Middle frontal gyrus (tissue), 1 donor: ENCODE measurements at regions not wholly inside any gene's neighbourhood (a gene's known extent, or its start where the extent isn't known, plus 50 kb on each side); places are given as distances from the start of the nearest gene placed in this dataset.

Source experiments
- DNase-seq: peaks from one replicate; pipeline ENCODE4 v3.0.0-alpha.2; 2015; ENCODE audit warnings: low spot score; ENCODE audit errors: extremely low spot score

- no peak for DNase-seq
Measured at GRCh38 chr15:58324533-58324932, 107.3 kb upstream of the LIPC start.

GRCh38 chr15:58327958-58328357 is 103.8 kb upstream of the LIPC start:
- no peak for DNase-seq

GRCh38 chr15:58329211-58329610 is 102.6 kb upstream of the LIPC start:
- no peak for DNase-seq

DNA sequence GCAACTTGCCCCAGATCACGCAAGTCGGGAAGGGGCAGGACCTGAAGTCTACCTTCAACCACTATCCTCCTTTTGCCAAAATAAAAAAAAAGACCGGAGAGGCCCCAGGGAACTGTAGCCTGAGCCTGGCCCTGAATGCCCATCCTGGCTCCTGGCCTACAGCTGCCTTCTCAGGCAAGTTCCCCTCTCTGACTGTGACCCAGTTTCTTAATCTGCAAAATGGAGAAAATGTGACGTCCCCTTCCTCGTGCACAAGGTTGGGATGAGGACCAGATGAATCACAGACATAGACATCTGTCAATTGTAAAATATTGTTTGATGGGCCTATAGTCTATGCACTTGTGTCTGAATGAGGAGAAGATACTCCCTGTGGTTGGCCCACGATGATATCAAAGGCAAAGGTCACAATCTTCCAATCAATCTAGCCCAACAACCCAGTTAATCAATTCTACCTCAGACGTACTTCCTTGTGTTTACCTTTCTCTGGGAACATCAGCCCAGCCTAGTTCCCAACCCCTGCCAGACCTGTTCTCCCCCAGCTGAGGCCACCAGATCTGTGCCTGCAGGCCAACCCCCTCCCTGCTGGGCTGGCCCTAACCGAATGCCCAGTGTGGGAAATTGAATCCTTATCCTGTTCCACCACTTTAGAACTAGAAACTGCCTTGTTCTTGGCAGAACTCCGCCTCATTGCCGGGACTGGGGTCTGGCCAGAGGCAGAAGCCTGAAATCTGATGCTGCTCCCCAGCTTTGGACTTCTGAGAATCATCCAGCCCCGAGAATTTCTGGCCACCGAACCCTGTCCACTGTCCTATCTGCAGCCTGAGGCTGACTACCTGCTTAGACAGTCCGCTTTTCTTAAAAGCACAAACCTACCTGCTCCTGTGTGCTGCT is 101.8 kb upstream of the LIPC start:
- no peak for DNase-seq

DNA sequence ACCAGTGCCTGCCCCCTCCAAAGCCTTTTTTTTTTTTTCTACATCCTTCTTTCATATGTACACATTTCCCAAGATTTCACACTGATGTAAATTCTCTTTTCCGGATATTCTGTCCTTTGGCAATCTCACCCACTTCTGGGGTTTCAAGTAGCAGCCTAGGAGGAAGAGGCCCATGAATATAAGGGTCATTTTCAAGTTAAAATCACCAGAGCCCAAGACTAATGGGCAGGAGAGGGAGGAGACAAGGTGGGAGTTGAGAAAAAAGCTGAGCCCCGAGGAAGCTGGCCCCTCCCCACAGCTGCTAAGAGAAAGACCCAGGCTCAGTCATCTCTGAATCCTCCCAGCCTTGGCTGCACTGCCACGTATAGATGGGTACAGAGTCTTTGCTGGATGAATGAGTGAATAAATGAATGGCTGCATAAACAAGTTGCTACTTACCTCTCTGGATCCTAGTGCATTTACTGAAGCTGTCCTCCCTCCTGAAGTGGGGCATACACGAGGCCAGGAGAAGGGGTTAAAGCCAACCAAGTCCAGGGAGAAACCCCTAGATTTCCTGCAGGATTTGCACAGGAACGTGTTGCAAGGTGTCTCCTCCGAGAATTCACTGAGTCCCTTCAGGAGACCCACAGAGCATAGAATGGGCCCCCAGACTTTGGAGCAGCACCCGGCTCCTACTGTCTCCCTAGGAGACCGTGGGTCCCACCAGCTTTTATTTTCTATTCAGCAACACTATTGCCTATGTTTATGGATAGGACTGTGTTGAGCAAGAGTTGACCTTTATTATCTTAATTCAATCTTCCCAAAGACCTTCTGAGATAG is 100.8 kb upstream of the LIPC start:
- DNase-seq = no peak

GRCh38 chr15:58331560-58331912 is 100.3 kb upstream of the LIPC start:
- DNase-seq = no peak

DNA sequence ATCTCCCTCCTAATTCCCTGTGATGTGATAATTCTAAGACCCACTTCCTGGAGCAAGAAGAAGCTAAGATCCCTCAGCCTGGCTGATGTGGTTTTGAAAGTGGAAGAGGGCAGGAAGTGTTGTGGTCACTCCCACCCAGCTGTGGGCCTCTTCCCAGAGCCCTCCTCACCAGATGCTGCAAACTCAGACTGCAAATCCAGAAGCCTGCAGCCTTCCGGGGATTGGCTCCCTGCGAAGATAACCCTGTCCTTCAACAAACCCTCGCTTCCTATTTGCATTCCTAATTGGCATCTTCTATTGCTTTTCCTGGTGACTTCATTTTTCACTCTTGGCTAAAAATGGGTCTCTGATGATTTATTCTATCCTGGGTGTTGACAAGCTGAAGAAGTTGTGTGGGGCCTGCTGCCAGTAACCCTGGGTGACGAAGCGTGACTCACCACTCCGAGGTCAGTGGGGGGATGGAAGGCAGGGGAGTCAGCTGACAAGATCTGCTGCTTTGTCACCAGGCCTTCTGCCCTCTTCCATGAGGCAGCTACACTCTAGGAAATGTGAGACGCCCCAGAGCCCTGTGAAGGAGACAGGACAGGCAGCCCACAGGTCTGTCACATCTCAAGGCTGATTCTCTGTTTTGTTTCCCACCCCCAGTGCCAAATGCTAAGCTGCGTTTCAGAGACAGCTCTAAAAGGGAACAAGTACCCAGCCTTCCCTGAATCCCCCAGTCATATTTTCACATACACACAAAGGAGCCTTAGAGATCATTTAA is 99.7 kb upstream of the LIPC start:
- DNase-seq = peak; percentile 77

DNA sequence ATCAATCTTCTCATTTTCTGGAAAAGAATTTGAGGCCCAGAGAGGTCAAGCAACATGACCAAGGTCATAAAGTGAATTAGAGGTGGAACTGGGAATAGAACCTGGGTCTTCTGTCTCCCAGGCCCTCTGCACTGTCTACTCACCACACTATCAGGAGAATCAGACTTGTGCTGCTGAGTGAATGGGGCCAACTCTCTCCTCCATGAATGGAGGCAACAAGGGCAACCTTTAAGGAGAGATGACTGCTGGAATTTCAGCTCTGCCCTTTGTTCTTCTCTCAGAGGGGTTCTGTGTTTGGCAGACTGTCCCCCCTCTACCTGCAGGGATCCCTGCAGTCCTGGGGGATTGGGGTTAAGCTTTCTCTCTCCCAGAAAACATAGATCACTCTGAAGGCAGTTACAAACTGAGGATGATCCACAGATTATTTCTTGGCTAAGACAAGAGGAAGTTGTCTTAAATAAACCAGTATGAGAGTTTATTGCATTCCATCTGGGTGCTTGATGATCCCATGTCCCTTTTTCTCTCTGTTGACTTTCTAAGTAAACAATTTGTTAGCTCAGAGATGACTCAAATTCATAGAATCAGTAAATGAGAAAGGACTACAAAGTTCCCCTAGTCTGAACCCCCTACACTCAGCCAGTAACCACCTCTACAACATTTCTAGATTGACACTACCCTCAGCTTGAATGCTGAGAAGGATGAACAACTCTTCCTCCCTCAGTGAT is 99.0 kb upstream of the LIPC start:
- no peak for DNase-seq

DNA sequence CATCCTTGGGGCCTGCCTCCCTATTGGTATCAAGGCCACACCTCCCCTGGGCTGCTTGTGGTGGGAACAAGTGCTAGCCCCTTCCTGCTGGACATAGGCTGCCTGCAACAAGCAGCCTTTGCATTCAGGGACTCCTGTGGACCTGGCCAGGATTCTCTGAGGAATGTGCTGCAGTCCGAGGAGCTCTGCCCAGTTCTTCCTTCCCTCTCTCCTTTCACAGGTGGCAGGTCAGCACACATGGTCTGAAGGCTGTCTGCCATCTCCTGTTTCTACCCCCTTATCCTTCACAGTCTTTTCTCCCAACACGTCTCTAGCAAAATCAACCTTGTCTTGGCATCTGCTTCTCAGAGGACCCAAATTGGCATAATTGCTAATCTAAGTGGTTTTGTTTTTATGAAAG is 97.0 kb upstream of the LIPC start:
- no peak for DNase-seq

GRCh38 chr15:58336161-58336560 is 95.6 kb upstream of the LIPC start:
- no peak for DNase-seq

GRCh38 chr15:58340176-58340575 is 91.6 kb upstream of the LIPC start:
- no peak for DNase-seq

GRCh38 chr15:58342508-58342907 is 89.3 kb upstream of the LIPC start:
- DNase-seq = no peak

DNA sequence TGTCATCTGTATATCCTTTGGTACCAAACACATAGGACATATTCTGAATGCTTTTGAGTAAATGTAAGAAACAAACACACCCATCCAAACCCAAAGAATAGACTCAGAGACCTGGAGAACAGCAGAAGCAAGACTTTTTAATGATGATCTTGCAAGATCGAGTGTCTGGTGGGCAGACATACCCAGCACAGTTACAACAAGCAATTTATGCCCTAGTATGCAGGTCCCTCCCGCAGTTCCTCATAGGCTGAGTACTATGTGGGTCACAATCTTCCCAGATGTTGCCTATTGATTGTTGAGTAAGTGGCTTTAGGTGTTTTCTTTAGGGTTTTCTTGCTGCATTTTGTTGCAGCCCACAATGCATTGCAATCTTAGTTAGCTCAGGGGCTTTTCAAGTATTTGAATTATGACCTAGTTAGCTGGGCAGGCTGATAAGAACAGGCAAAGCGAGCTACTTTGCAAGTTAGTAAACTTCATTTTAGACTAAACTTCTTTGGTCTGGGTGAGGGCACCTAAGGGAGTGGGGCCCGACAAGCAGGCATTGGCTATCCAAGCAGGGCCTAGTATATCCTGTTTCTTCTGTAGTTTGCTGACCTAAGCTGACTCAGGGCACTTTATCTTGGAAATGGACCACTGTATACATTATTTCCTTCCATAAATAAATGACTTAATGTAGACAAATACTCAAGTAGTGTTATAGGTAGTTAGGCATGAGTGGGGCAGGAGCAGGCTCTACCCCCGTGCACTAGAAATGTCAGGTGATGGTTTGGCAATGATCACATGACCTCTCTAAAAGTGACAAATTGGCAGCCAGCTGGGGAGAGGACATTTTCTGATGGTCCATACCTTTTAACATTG is 87.3 kb upstream of the LIPC start:
- no peak for DNase-seq

GRCh38 chr15:58346361-58346760 is 85.4 kb upstream of the LIPC start:
- DNase-seq = no peak

GRCh38 chr15:58348095-58348812 is 83.5 kb upstream of the LIPC start:
- no peak for DNase-seq

GRCh38 chr15:58352026-58352929 is 79.5 kb upstream of the LIPC start:
- DNase-seq = no peak

- DNase-seq = no peak
Measured at GRCh38 chr15:58355382-58355971, 76.3 kb upstream of the LIPC start.

DNA sequence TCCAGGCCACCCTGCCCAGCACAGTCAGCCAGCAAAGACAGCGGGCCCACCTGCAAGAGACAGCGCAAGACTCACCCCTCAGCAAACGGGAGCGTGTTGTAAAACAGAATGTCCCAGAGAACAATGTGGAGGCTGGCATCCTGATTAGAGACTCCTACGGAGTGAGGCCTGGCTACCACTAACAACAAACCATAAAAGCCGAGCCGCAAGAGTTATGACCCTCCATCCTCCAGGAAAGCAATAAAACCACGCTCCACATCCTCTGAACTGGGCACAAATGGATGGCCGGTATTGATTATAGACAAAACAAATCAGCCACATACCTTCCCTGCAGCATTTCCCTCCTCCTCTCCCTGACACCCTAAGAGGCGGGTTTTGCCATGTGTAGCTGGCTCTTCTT is 75.8 kb upstream of the LIPC start:
- DNase-seq = no peak
